K562 (cell line): ENCODE measurements at regions not wholly inside any gene's neighbourhood (a gene's known extent, or its start where the extent isn't known, plus 50 kb on each side); places are given as distances from the start of the nearest gene placed in this dataset.

Source experiments
- ATAC-seq: fragments of 200-7000 bp; cut with Tn5 transposase; 3 replicates; pipeline ENCODE4 v1.9.1; 2020; ENCODE audit warnings: moderate library complexity
- BruUV-seq: library from RNA; stranded (reverse); fragments of 400-500 nt; replicated peaks from 2 replicates; lab custom pipeline; 2021; lab: Mats Ljungman, UMichigan
- CTCF ChIA-PET: fragments of 300-600 bp; formaldehyde crosslinking; extraction: SDS; loops from one replicate; lab custom pipeline; 2021; ENCODE audit warnings: low intra/inter-chr PET ratio; lab: Yijun Ruan, JAX
- POLR2A ChIA-PET: fragments of 300-600, 350-650 bp; sonication (Branson Sonifier 250); formaldehyde crosslinking; extraction: SDS; loops from one replicate; lab custom pipeline; 2021; ENCODE audit warnings: antibody characterized with exemption, inconsistent platforms; lab: Yijun Ruan, JAX
- DNase-seq, 4 experiments: peaks; one replicate each; pipeline versions ENCODE4 v3.0.0 to v3.0.0-alpha.2; 2011 to 2018; ENCODE audit warnings: low spot score in 3 of 4, mixed read lengths in 3 of 4; ENCODE audit errors: extremely low read depth in 1 of 4
- FAIRE-seq: peaks from 2 replicates; lab custom pipeline; 2011; peaks lifted over from hg19 to GRCh38; lab: Jason Lieb, UNC
- H2AFZ ChIP-seq: 2 replicates; pipeline ENCODE4 v1.6.0; 2011; ENCODE audit warnings: low read depth, low read length, control low read depth, inconsistent platforms
- H3K27ac ChIP-seq: fragments of 200-600 bp; 3 replicates; pipeline ENCODE4 v1.8.0; 2011; ENCODE audit warnings: low read depth, mild to moderate bottlenecking, control low read depth, inconsistent platforms, low read length, moderate library complexity, mixed read lengths; ENCODE audit errors: extremely low read depth
- H3K27me3 ChIP-seq, 2 experiments: fragments of 300-600 bp in 1 of 2; 2 replicates in 1 of 2; 3 replicates in 1 of 2; pipeline versions ENCODE4 v1.6.0 to v1.8.0; 2011; ENCODE audit warnings: inconsistent platforms in 2 of 2, low read length in 2 of 2, mild to moderate bottlenecking in 1 of 2, mixed read lengths in 1 of 2, moderate library complexity in 1 of 2; ENCODE audit not compliant: control insufficient read depth in 2 of 2, insufficient read depth in 2 of 2
- H3K36me3 ChIP-seq: fragments of 300-600 bp; 3 replicates; pipeline ENCODE4 v1.8.0; 2011; ENCODE audit warnings: mild to moderate bottlenecking, low read length, inconsistent platforms; ENCODE audit not compliant: control insufficient read depth, insufficient read depth
- H3K4me1 ChIP-seq, 2 experiments: fragments of 200-600 bp in 1 of 2; replicated peaks in 1 of 2; 2 replicates in 1 of 2; 3 replicates in 1 of 2; pipeline versions ENCODE4 v1.5.1 to v1.8.0; 2011; ENCODE audit warnings: inconsistent platforms in 2 of 2, low read length in 2 of 2, mild to moderate bottlenecking in 1 of 2, mixed read lengths in 1 of 2, moderate library complexity in 1 of 2; ENCODE audit not compliant: control insufficient read depth in 2 of 2, insufficient read depth in 2 of 2
- H3K4me2 ChIP-seq: 2 replicates; pipeline ENCODE4 v1.6.1; 2011; ENCODE audit warnings: low read length, control low read depth, inconsistent platforms, mixed read lengths; ENCODE audit not compliant: insufficient read depth
- H3K4me3 ChIP-seq: fragments of 200-600 bp; sonication (generic), shearing (Covaris generic); 2 replicates; pipeline ENCODE4 v1.5.1; 2016; ENCODE audit warnings: control low read depth, inconsistent platforms
- H3K79me2 ChIP-seq: fragments of 200-600 bp; 3 replicates; pipeline ENCODE4 v1.8.0; 2011; ENCODE audit warnings: low read length, inconsistent platforms; ENCODE audit not compliant: control insufficient read depth, insufficient read depth
- H3K9ac ChIP-seq, 2 experiments: 2 replicates each; pipeline versions ENCODE4 v1.6.0 to v1.6.1; 2011; ENCODE audit warnings: low read depth in 2 of 2, low read length in 2 of 2, control low read depth in 1 of 2, inconsistent platforms in 1 of 2, mild to moderate bottlenecking in 1 of 2, mixed read lengths in 1 of 2; ENCODE audit not compliant: insufficient read depth in 1 of 2
- H3K9me1 ChIP-seq: one replicate; pipeline ENCODE4 v1.6.0; 2011; ENCODE audit warnings: inconsistent platforms, mild to moderate bottlenecking, low read length, moderate library complexity; ENCODE audit not compliant: control insufficient read depth, insufficient read depth
- H3K9me3 ChIP-seq: replicated peaks from 2 replicates; pipeline ENCODE4 v1.5.1; 2011; ENCODE audit warnings: low read depth, low read length, inconsistent platforms; ENCODE audit not compliant: control insufficient read depth, insufficient read depth
- H4K20me1 ChIP-seq: replicated peaks from 2 replicates; pipeline ENCODE4 v1.6.1; 2011; ENCODE audit warnings: low read length, inconsistent platforms, mixed read lengths; ENCODE audit not compliant: control insufficient read depth, insufficient read depth
- CHD4 ChIP-seq: fragments of 200-600 bp; sonication (generic); IDR thresholded peaks from 3 replicates; pipeline ENCODE4 v1.6.1; 2012; ENCODE audit warnings: low read depth, mild to moderate bottlenecking, mixed read lengths, low read length, inconsistent platforms; ENCODE audit not compliant: insufficient read depth, insufficient replicate concordance, poor library complexity, severe bottlenecking
- NFXL1 ChIP-seq: fragments of 450-650 bp; formaldehyde crosslinking; IDR thresholded peaks from 2 replicates; pipeline ENCODE4 v1.4.0; 2021; ENCODE audit warnings: mild to moderate bottlenecking
- PHF8 ChIP-seq: fragments of 200-600 bp; sonication (generic); IDR thresholded peaks from 2 replicates; pipeline ENCODE4 v1.6.1; 2012; ENCODE audit warnings: mixed run types, mild to moderate bottlenecking, inconsistent platforms, low read length, moderate library complexity, borderline replicate concordance
- ZNF253 ChIP-seq: fragments of 250-450 bp; sonication (Bioruptor Pico); conservative IDR thresholded peaks from 2 replicates; pipeline ENCODE4 v1.6.1; 2021; ENCODE audit warnings: mild to moderate bottlenecking
- ZNF785 ChIP-seq: fragments of 250-450 bp; sonication (Bioruptor Pico); IDR thresholded peaks from 2 replicates; pipeline ENCODE4 v1.4.0; 2020; ENCODE audit warnings: mild to moderate bottlenecking
- WGBS: fragments of 100-300 bp; shearing (Covaris generic); methylation state at CpG from one replicate; pipeline ENCODE4 v1.1.6; 2016; ENCODE audit warnings: low coverage, mixed read lengths; ENCODE audit not compliant: insufficient coverage; ENCODE audit errors: missing lambda C conversion rate; 5-methylcytosine and 5-hydroxymethylcytosine counted together
- in situ Hi-C: fragments of 300-500 bp; cut with MboI; formaldehyde crosslinking; loops from 4 replicates; pipeline ENCODE4 v1.15.0; 2018; ENCODE audit warnings: inconsistent platforms, mixed read lengths
- intact Hi-C: fragments of 100-400 bp; cut with micrococcal nuclease; formaldehyde crosslinking; loops from 2 replicates; pipeline ENCODE4 v1.14.2; 2022
- TF ChIP-seq, protein P1 (sequence below): fragments of 200-800 bp; sonication (Bioruptor generic); IDR thresholded peaks from 2 replicates; pipeline ENCODE4 v1.6.1; 2016; ENCODE audit warnings: missing genetic modification characterization, missing compliant biosample characterization

DNA sequence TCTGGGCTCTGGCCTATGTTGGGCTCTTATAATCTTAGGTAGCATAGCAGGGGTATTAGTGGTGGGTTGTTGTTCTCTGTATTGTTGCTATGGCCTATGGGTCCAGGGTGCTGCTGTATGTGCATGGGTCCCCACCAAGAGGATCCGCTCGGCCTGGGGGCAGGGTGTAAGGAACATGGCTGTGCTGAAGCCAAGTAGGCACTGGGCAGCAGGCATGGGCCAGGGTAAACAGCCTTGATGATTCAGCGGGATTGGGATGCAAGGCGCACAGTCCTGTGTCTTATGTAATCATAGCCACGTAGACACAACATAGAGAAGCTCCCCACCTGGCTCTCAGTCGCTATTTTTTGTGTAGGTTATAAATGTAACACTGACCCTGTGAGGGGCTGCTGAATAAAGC lies 306.9 kb downstream of the ZPLD1 start:
- no peak for DNase-seq
- H3K27me3 ChIP-seq = no peaks in the 10 kb centered on the region
- in situ Hi-C loops = no loop called here
- TF ChIP-seq CHD4 (no peak), ZNF785 (CRISPR knock-in tag) (no peak), PHF8 (no peak), NFXL1 (CRISPR knock-in tag) (no peak), ZNF253 (CRISPR knock-in tag) (no peak)
- TF ChIP-seq, protein P1, sequence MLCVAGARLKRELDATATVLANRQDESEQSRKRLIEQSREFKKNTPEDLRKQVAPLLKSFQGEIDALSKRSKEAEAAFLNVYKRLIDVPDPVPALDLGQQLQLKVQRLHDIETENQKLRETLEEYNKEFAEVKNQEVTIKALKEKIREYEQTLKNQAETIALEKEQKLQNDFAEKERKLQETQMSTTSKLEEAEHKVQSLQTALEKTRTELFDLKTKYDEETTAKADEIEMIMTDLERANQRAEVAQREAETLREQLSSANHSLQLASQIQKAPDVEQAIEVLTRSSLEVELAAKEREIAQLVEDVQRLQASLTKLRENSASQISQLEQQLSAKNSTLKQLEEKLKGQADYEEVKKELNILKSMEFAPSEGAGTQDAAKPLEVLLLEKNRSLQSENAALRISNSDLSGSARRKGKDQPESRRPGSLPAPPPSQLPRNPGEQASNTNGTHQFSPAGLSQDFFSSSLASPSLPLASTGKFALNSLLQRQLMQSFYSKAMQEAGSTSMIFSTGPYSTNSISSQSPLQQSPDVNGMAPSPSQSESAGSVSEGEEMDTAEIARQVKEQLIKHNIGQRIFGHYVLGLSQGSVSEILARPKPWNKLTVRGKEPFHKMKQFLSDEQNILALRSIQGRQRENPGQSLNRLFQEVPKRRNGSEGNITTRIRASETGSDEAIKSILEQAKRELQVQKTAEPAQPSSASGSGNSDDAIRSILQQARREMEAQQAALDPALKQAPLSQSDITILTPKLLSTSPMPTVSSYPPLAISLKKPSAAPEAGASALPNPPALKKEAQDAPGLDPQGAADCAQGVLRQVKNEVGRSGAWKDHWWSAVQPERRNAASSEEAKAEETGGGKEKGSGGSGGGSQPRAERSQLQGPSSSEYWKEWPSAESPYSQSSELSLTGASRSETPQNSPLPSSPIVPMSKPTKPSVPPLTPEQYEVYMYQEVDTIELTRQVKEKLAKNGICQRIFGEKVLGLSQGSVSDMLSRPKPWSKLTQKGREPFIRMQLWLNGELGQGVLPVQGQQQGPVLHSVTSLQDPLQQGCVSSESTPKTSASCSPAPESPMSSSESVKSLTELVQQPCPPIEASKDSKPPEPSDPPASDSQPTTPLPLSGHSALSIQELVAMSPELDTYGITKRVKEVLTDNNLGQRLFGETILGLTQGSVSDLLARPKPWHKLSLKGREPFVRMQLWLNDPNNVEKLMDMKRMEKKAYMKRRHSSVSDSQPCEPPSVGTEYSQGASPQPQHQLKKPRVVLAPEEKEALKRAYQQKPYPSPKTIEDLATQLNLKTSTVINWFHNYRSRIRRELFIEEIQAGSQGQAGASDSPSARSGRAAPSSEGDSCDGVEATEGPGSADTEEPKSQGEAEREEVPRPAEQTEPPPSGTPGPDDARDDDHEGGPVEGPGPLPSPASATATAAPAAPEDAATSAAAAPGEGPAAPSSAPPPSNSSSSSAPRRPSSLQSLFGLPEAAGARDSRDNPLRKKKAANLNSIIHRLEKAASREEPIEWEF = no peak
- 0% methylated on average over 2 of the region's 6 CpGs for WGBS
- no peak for FAIRE-seq
- no peak overlapping the region for H3K4me2 ChIP-seq
- BruUV-seq = no TSS peak
- no peak overlapping the region for H3K4me3 ChIP-seq
- no peaks in the 10 kb centered on the region for H3K9me3 ChIP-seq
- intact Hi-C loops = no loop called here
- H3K36me3 ChIP-seq = no peaks in the 10 kb centered on the region
- no peak overlapping the region for H3K27ac ChIP-seq
- ChIA-PET POLR2A (no interaction called here), CTCF (no interaction called here)
- no peaks in the 10 kb centered on the region for H3K9me1 ChIP-seq
- H4K20me1 ChIP-seq = no peaks in the 10 kb centered on the region
- no peak for ATAC-seq
- no peak overlapping the region for H3K9ac ChIP-seq
- H3K4me1 ChIP-seq = no peaks in the 10 kb centered on the region
- H2AFZ ChIP-seq = no peak overlapping the region
- no peaks in the 10 kb centered on the region for H3K79me2 ChIP-seq
